Liver (tissue), 8 donors: ENCODE measurements at regions not wholly inside any gene's neighbourhood (a gene's known extent, or its start where the extent isn't known, plus 50 kb on each side); places are given as distances from the start of the nearest gene placed in this dataset.

ENCODE experiments used
- DNase-seq: peaks from one replicate; pipeline ENCODE4 v3.0.0-alpha.2; 2017; ENCODE audit warnings: low spot score
- H3K27ac ChIP-seq, 2 donors: one replicate each; pipeline ENCODE4 v1.7.0; 2013; ENCODE audit warnings: inconsistent platforms in 2 of 2, low read length in 2 of 2, control low read depth in 1 of 2, low read depth in 1 of 2, mild to moderate bottlenecking in 1 of 2
- H3K27me3 ChIP-seq, 4 donors: one replicate each; pipeline versions ENCODE4 v1.6.1 to v1.7.0; 2013; ENCODE audit warnings: low read length in 3 of 4, inconsistent platforms in 1 of 4, mild to moderate bottlenecking in 1 of 4, moderate library complexity in 1 of 4; ENCODE audit not compliant: control insufficient read depth in 4 of 4, insufficient read depth in 4 of 4
- H3K36me3 ChIP-seq, 4 donors: one replicate each; pipeline versions ENCODE4 v1.6.1 to v1.7.0; 2013; ENCODE audit warnings: low read length in 3 of 4, mild to moderate bottlenecking in 3 of 4, low read depth in 1 of 4, moderate library complexity in 1 of 4; ENCODE audit not compliant: control insufficient read depth in 4 of 4, insufficient read depth in 3 of 4
- H3K4me1 ChIP-seq, 4 donors: one replicate each; pipeline versions ENCODE4 v1.6.1 to v1.7.0; 2013; ENCODE audit warnings: low read length in 3 of 4, mild to moderate bottlenecking in 3 of 4, moderate library complexity in 1 of 4; ENCODE audit not compliant: control insufficient read depth in 4 of 4, insufficient read depth in 4 of 4
- H3K4me3 ChIP-seq, 3 donors: one replicate each; pipeline versions ENCODE4 v1.6.1 to v1.7.0; 2013; ENCODE audit warnings: low read length in 3 of 3, control low read depth in 1 of 3, low read depth in 1 of 3, mild to moderate bottlenecking in 1 of 3
- H3K9ac ChIP-seq, 2 donors: one replicate each; pipeline ENCODE4 v1.7.0; 2013; ENCODE audit warnings: low read length in 2 of 2, mild to moderate bottlenecking in 2 of 2, moderate library complexity in 2 of 2, control low read depth in 1 of 2, low read depth in 1 of 2
- H3K9me3 ChIP-seq, 4 donors: one replicate each; pipeline versions ENCODE4 v1.6.1 to v1.7.0; 2013; ENCODE audit warnings: low read length in 3 of 4; ENCODE audit not compliant: control insufficient read depth in 4 of 4
- CTCF ChIP-seq: fragments of 150-350 bp; IDR thresholded peaks from 2 replicates; pipeline ENCODE4 v1.5.1; 2017; ENCODE audit warnings: improper control_type of control experiment, low read depth, low read length; ENCODE audit not compliant: missing input control
- EGR1 ChIP-seq, 2 donors: IDR thresholded peaks; 2 replicates each; pipeline ENCODE4 v1.6.1; 2016 to 2018; ENCODE audit warnings: antibody characterized with exemption in 2 of 2, low read depth in 2 of 2
- FOXA1 ChIP-seq: IDR thresholded peaks from 2 replicates; pipeline ENCODE4 v1.6.1; 2016; ENCODE audit warnings: antibody characterized with exemption
- FOXA2 ChIP-seq: IDR thresholded peaks from 2 replicates; pipeline ENCODE4 v1.6.1; 2016; ENCODE audit warnings: antibody characterized with exemption
- GABPA ChIP-seq, 2 donors: IDR thresholded peaks in 1 of 2; conservative IDR thresholded peaks in 1 of 2; 2 replicates each; pipeline ENCODE4 v1.6.1; 2016; ENCODE audit warnings: antibody characterized with exemption in 2 of 2, mild to moderate bottlenecking in 1 of 2, moderate library complexity in 1 of 2
- HNF4A ChIP-seq, 2 donors: conservative IDR thresholded peaks; 2 replicates each; pipeline ENCODE4 v1.6.1; 2016; ENCODE audit warnings: antibody characterized with exemption in 2 of 2, mild to moderate bottlenecking in 2 of 2
- HNF4G ChIP-seq: IDR thresholded peaks from 2 replicates; pipeline ENCODE4 v1.6.1; 2016; ENCODE audit warnings: antibody characterized with exemption
- JUND ChIP-seq, 2 donors: IDR thresholded peaks; 2 replicates each; pipeline ENCODE4 v1.6.1; 2016; ENCODE audit warnings: antibody characterized with exemption in 2 of 2
- NR2F2 ChIP-seq: IDR thresholded peaks from 2 replicates; pipeline ENCODE4 v1.6.1; 2016; ENCODE audit warnings: antibody characterized with exemption
- RAD21 ChIP-seq, 2 donors: IDR thresholded peaks; 2 replicates each; pipeline ENCODE4 v1.6.1; 2016; ENCODE audit warnings: antibody characterized with exemption in 2 of 2, mild to moderate bottlenecking in 2 of 2
- REST ChIP-seq: IDR thresholded peaks from 2 replicates; pipeline ENCODE4 v1.6.1; 2016; ENCODE audit warnings: antibody characterized with exemption, mild to moderate bottlenecking
- RXRA ChIP-seq, 2 donors: IDR thresholded peaks; 2 replicates each; pipeline ENCODE4 v1.6.1; 2017 to 2018; ENCODE audit warnings: antibody characterized with exemption in 2 of 2, mild to moderate bottlenecking in 1 of 2
- SP1 ChIP-seq: IDR thresholded peaks from 2 replicates; pipeline ENCODE4 v1.6.1; 2018; ENCODE audit warnings: antibody characterized with exemption, mild to moderate bottlenecking
- TAF1 ChIP-seq: conservative IDR thresholded peaks from 2 replicates; pipeline ENCODE4 v1.6.1; 2016; ENCODE audit warnings: antibody characterized with exemption, mild to moderate bottlenecking
- YY1 ChIP-seq: IDR thresholded peaks from 2 replicates; pipeline ENCODE4 v1.6.1; 2016; ENCODE audit warnings: antibody characterized with exemption, mild to moderate bottlenecking
- ZBTB33 ChIP-seq: IDR thresholded peaks from 2 replicates; pipeline ENCODE4 v1.6.1; 2016; ENCODE audit warnings: antibody characterized with exemption
- WGBS: extraction: QIAGEN DNeasy Blood & Tissue Kit; methylation state at CpG from one replicate; pipeline ENCODE4 v1.1.7; 2013; 5-methylcytosine and 5-hydroxymethylcytosine counted together
- TF ChIP-seq, protein P1 (sequence below): IDR thresholded peaks from 2 replicates; pipeline ENCODE4 v1.6.1; 2016; ENCODE audit warnings: antibody characterized with exemption
- TF ChIP-seq, protein P2 (sequence below): IDR thresholded peaks from 2 replicates; pipeline ENCODE4 v1.6.1; 2016; ENCODE audit warnings: antibody characterized with exemption
- donor health status: healthy.
- donor health status: healthy.
- donor health status: healthy.
- donor health status: healthy.
- donor health status: healthy.

DNA sequence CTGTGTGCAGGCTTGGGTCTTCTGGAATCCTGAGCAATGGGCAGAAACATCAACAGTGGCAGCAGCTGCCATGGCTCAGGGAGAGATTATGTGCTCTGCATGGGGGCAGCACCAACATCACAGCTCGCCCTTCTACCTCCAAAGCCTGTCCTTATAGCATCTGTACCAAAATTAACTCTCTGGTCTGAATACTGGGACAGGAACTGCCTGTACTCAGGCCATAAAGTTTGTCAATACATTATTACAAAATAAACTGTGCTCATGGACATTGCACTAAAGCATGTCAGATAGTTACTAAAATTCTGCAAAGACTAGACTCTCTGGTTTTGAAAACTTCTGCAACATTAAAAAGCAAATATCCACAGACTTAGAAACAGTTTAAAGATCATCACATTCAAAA is 91.6 kb downstream of the ZC3H11B start:
- Histone ChIP-seq H3K9me3 (no peaks in the 10 kb centered on the region), H3K4me3 (no peak overlapping the region), H3K27me3 (no peaks in the 10 kb centered on the region), H3K27ac (no peak overlapping the region), H3K4me1 (no peaks in the 10 kb centered on the region), H3K9ac (no peak overlapping the region), H3K36me3 (no peaks in the 10 kb centered on the region)
- no peak for DNase-seq
- TF ChIP-seq FOXA1 (no peak), RXRA (IDR thresholded peaks at IDR 0.05) (no peak), NR2F2 (no peak), TAF1 (no peak), SP1 (no peak), FOXA2 (no peak), EGR1 (IDR thresholded peaks at IDR 0.05; ENCODE audit: low read depth in 2 of 2) (no peak), RAD21 (IDR thresholded peaks at IDR 0.05) (no peak), HNF4A (conservative IDR thresholded peaks at IDR 0.05) (no peak), GABPA (IDR thresholded peaks at IDR 0.05 in 1 of 2, conservative IDR thresholded peaks at IDR 0.05 in 1 of 2) (no peak), HNF4G (no peak), REST (no peak), ZBTB33 (no peak), YY1 (no peak), JUND (IDR thresholded peaks at IDR 0.05) (no peak), CTCF (no peak)
- TF ChIP-seq, protein P1, sequence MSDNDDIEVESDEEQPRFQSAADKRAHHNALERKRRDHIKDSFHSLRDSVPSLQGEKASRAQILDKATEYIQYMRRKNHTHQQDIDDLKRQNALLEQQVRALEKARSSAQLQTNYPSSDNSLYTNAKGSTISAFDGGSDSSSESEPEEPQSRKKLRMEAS = no peak
- TF ChIP-seq, protein P2, sequence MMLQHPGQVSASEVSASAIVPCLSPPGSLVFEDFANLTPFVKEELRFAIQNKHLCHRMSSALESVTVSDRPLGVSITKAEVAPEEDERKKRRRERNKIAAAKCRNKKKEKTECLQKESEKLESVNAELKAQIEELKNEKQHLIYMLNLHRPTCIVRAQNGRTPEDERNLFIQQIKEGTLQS = no peak
- 75% methylated on average over 1 of the region's 1 CpG for WGBS

GRCh38 chr1:219520241-219520640 is 92.7 kb downstream of the ZC3H11B start:
- no peaks in the 10 kb centered on the region for H3K4me1 ChIP-seq
- no peak overlapping the region for H3K9ac ChIP-seq
- no peaks in the 10 kb centered on the region for H3K36me3 ChIP-seq
- WGBS = 92% methylated on average over 3 of the region's 3 CpGs
- H3K27me3 ChIP-seq = no peaks in the 10 kb centered on the region
- no peak for DNase-seq
- no peak for TF ChIP-seq TAF1
- TF ChIP-seq, protein P2 = no peak
- TF ChIP-seq NR2F2 = no peak
- TF ChIP-seq, protein P1 = no peak
- no peak for TF ChIP-seq GABPA (IDR thresholded peaks at IDR 0.05 in 1 of 2, conservative IDR thresholded peaks at IDR 0.05 in 1 of 2)
- no peak for TF ChIP-seq HNF4G
- no peak for TF ChIP-seq HNF4A (conservative IDR thresholded peaks at IDR 0.05)
- no peak for TF ChIP-seq SP1
- TF ChIP-seq CTCF = no peak
- no peak for TF ChIP-seq EGR1 (IDR thresholded peaks at IDR 0.05; ENCODE audit: low read depth in 2 of 2)
- TF ChIP-seq JUND (IDR thresholded peaks at IDR 0.05) = no peak
- TF ChIP-seq ZBTB33 = no peak
- no peak for TF ChIP-seq RXRA (IDR thresholded peaks at IDR 0.05)
- no peak overlapping the region for H3K4me3 ChIP-seq
- H3K9me3 ChIP-seq = no peaks in the 10 kb centered on the region
- H3K27ac ChIP-seq = no peak overlapping the region
